K562 (cell line): ENCODE measurements at regions not wholly inside any gene's neighbourhood (a gene's known extent, or its start where the extent isn't known, plus 50 kb on each side); places are given as distances from the start of the nearest gene placed in this dataset.

ENCODE experiments used
- ATAC-seq: fragments of 200-7000 bp; cut with Tn5 transposase; 3 replicates; pipeline ENCODE4 v1.9.1; 2020; ENCODE audit warnings: moderate library complexity
- BruUV-seq: library from RNA; stranded (reverse); fragments of 400-500 nt; replicated peaks from 2 replicates; lab custom pipeline; 2021; lab: Mats Ljungman, UMichigan
- CTCF ChIA-PET: fragments of 300-600 bp; formaldehyde crosslinking; extraction: SDS; loops from one replicate; lab custom pipeline; 2021; ENCODE audit warnings: low intra/inter-chr PET ratio; lab: Yijun Ruan, JAX
- POLR2A ChIA-PET: fragments of 300-600, 350-650 bp; sonication (Branson Sonifier 250); formaldehyde crosslinking; extraction: SDS; loops from one replicate; lab custom pipeline; 2021; ENCODE audit warnings: antibody characterized with exemption, inconsistent platforms; lab: Yijun Ruan, JAX
- DNase-seq, 4 experiments: peaks; one replicate each; pipeline versions ENCODE4 v3.0.0 to v3.0.0-alpha.2; 2011 to 2018; ENCODE audit warnings: low spot score in 3 of 4, mixed read lengths in 3 of 4; ENCODE audit errors: extremely low read depth in 1 of 4
- FAIRE-seq: peaks from 2 replicates; lab custom pipeline; 2011; peaks lifted over from hg19 to GRCh38; lab: Jason Lieb, UNC
- H2AFZ ChIP-seq: 2 replicates; pipeline ENCODE4 v1.6.0; 2011; ENCODE audit warnings: low read depth, low read length, control low read depth, inconsistent platforms
- H3K27ac ChIP-seq: fragments of 200-600 bp; 3 replicates; pipeline ENCODE4 v1.8.0; 2011; ENCODE audit warnings: low read depth, mild to moderate bottlenecking, control low read depth, inconsistent platforms, low read length, moderate library complexity, mixed read lengths; ENCODE audit errors: extremely low read depth
- H3K27me3 ChIP-seq, 2 experiments: fragments of 300-600 bp in 1 of 2; 2 replicates in 1 of 2; 3 replicates in 1 of 2; pipeline versions ENCODE4 v1.6.0 to v1.8.0; 2011; ENCODE audit warnings: inconsistent platforms in 2 of 2, low read length in 2 of 2, mild to moderate bottlenecking in 1 of 2, mixed read lengths in 1 of 2, moderate library complexity in 1 of 2; ENCODE audit not compliant: control insufficient read depth in 2 of 2, insufficient read depth in 2 of 2
- H3K36me3 ChIP-seq: fragments of 300-600 bp; 3 replicates; pipeline ENCODE4 v1.8.0; 2011; ENCODE audit warnings: mild to moderate bottlenecking, low read length, inconsistent platforms; ENCODE audit not compliant: control insufficient read depth, insufficient read depth
- H3K4me1 ChIP-seq, 2 experiments: fragments of 200-600 bp in 1 of 2; replicated peaks in 1 of 2; 2 replicates in 1 of 2; 3 replicates in 1 of 2; pipeline versions ENCODE4 v1.5.1 to v1.8.0; 2011; ENCODE audit warnings: inconsistent platforms in 2 of 2, low read length in 2 of 2, mild to moderate bottlenecking in 1 of 2, mixed read lengths in 1 of 2, moderate library complexity in 1 of 2; ENCODE audit not compliant: control insufficient read depth in 2 of 2, insufficient read depth in 2 of 2
- H3K4me2 ChIP-seq: 2 replicates; pipeline ENCODE4 v1.6.1; 2011; ENCODE audit warnings: low read length, control low read depth, inconsistent platforms, mixed read lengths; ENCODE audit not compliant: insufficient read depth
- H3K4me3 ChIP-seq: fragments of 200-600 bp; sonication (generic), shearing (Covaris generic); 2 replicates; pipeline ENCODE4 v1.5.1; 2016; ENCODE audit warnings: control low read depth, inconsistent platforms
- H3K79me2 ChIP-seq: fragments of 200-600 bp; 3 replicates; pipeline ENCODE4 v1.8.0; 2011; ENCODE audit warnings: low read length, inconsistent platforms; ENCODE audit not compliant: control insufficient read depth, insufficient read depth
- H3K9ac ChIP-seq, 2 experiments: 2 replicates each; pipeline versions ENCODE4 v1.6.0 to v1.6.1; 2011; ENCODE audit warnings: low read depth in 2 of 2, low read length in 2 of 2, control low read depth in 1 of 2, inconsistent platforms in 1 of 2, mild to moderate bottlenecking in 1 of 2, mixed read lengths in 1 of 2; ENCODE audit not compliant: insufficient read depth in 1 of 2
- H3K9me1 ChIP-seq: one replicate; pipeline ENCODE4 v1.6.0; 2011; ENCODE audit warnings: inconsistent platforms, mild to moderate bottlenecking, low read length, moderate library complexity; ENCODE audit not compliant: control insufficient read depth, insufficient read depth
- H3K9me3 ChIP-seq: replicated peaks from 2 replicates; pipeline ENCODE4 v1.5.1; 2011; ENCODE audit warnings: low read depth, low read length, inconsistent platforms; ENCODE audit not compliant: control insufficient read depth, insufficient read depth
- H4K20me1 ChIP-seq: replicated peaks from 2 replicates; pipeline ENCODE4 v1.6.1; 2011; ENCODE audit warnings: low read length, inconsistent platforms, mixed read lengths; ENCODE audit not compliant: control insufficient read depth, insufficient read depth
- DIDO1 ChIP-seq: fragments of 450-650 bp; IDR thresholded peaks from 2 replicates; pipeline ENCODE4 v1.6.1; 2016; ENCODE audit warnings: low read depth, missing biosample characterization, missing genetic modification characterization
- MCM5 ChIP-seq: fragments of 450-650 bp; IDR thresholded peaks from 2 replicates; pipeline ENCODE4 v1.6.1; 2016; ENCODE audit warnings: low read depth
- PHF20 ChIP-seq: fragments of 450-650 bp; IDR thresholded peaks from 2 replicates; pipeline ENCODE4 v1.6.1; 2018; ENCODE audit not compliant: partially characterized antibody
- RBM17 ChIP-seq: fragments of 200-400 bp; formaldehyde crosslinking; IDR thresholded peaks from 2 replicates; pipeline ENCODE4 v1.6.1; 2017; ENCODE audit warnings: low read depth, mild to moderate bottlenecking, low read length, borderline replicate concordance
- RBM39 ChIP-seq: fragments of 200-400 bp; formaldehyde crosslinking; optimal IDR thresholded peaks from 2 replicates; pipeline ENCODE3; 2018; ENCODE audit warnings: low read depth, low read length
- RNF2 ChIP-seq: sonication (generic); IDR thresholded peaks from 2 replicates; pipeline ENCODE4 v1.6.1; 2016
- TAF15 ChIP-seq: fragments of 200-400 bp; formaldehyde crosslinking; IDR thresholded peaks from 2 replicates; pipeline ENCODE4 v1.6.1; 2017; ENCODE audit warnings: mild to moderate bottlenecking, low read depth, low read length, moderate library complexity
- ZNF282 ChIP-seq: sonication (generic); formaldehyde crosslinking; IDR thresholded peaks from 2 replicates; pipeline ENCODE4 v1.8.1; 2023; ENCODE audit warnings: missing genetic modification reagents
- ZNF431 ChIP-seq: sonication (generic); formaldehyde crosslinking; IDR thresholded peaks from 2 replicates; pipeline ENCODE4 v1.8.0; 2022; ENCODE audit warnings: mild to moderate bottlenecking, missing genetic modification reagents
- ZNF644 ChIP-seq: fragments of 200-800 bp; sonication (Bioruptor generic); IDR thresholded peaks from 2 replicates; pipeline ENCODE4 v1.6.1; 2016; ENCODE audit warnings: low read depth, missing genetic modification characterization, missing compliant biosample characterization
- ZNF696 ChIP-seq: fragments of 250-450 bp; sonication (Bioruptor Pico); conservative IDR thresholded peaks from 2 replicates; pipeline ENCODE4 v1.4.0; 2020; ENCODE audit warnings: mild to moderate bottlenecking, moderate library complexity
- ZNF76 ChIP-seq: fragments of 250-450 bp; sonication (Bioruptor Pico); IDR thresholded peaks from 2 replicates; pipeline ENCODE4 v1.4.0; 2020; ENCODE audit warnings: mild to moderate bottlenecking, moderate library complexity, borderline replicate concordance
- ZNF785 ChIP-seq: fragments of 250-450 bp; sonication (Bioruptor Pico); IDR thresholded peaks from 2 replicates; pipeline ENCODE4 v1.4.0; 2020; ENCODE audit warnings: mild to moderate bottlenecking
- WGBS: fragments of 100-300 bp; shearing (Covaris generic); methylation state at CpG from one replicate; pipeline ENCODE4 v1.1.6; 2016; ENCODE audit warnings: low coverage, mixed read lengths; ENCODE audit not compliant: insufficient coverage; ENCODE audit errors: missing lambda C conversion rate; 5-methylcytosine and 5-hydroxymethylcytosine counted together
- in situ Hi-C: fragments of 300-500 bp; cut with MboI; formaldehyde crosslinking; loops from 4 replicates; pipeline ENCODE4 v1.15.0; 2018; ENCODE audit warnings: inconsistent platforms, mixed read lengths
- intact Hi-C: fragments of 100-400 bp; cut with micrococcal nuclease; formaldehyde crosslinking; loops from 2 replicates; pipeline ENCODE4 v1.14.2; 2022
- TF ChIP-seq, protein P1 (sequence below): fragments of 250-450 bp; sonication (Bioruptor Pico); IDR thresholded peaks from 2 replicates; pipeline ENCODE4 v1.8.0; 2022; ENCODE audit warnings: moderate library complexity, mild to moderate bottlenecking, inconsistent platforms

DNA sequence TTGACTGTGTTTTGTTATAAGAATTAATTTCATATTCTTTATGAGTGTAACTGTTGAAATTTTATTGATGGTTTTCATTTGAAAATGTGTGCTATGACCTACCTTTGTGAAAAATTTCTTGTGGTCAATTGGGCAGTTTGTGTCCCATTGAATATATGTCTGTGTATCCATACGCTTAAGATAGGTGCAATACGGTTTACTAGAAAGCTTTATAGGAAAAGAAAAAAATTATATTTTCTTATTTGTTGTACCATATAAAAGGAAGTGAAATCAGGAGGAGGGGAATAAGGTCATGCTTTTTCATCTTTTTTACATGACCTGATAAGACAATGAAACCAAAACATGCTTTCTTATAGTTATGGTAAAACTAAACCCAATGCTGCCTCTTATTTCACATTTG lies 807.7 kb downstream of the USP25 start:
- TF ChIP-seq ZNF76 (CRISPR knock-in tag), result no peak
- TF ChIP-seq, protein P1, sequence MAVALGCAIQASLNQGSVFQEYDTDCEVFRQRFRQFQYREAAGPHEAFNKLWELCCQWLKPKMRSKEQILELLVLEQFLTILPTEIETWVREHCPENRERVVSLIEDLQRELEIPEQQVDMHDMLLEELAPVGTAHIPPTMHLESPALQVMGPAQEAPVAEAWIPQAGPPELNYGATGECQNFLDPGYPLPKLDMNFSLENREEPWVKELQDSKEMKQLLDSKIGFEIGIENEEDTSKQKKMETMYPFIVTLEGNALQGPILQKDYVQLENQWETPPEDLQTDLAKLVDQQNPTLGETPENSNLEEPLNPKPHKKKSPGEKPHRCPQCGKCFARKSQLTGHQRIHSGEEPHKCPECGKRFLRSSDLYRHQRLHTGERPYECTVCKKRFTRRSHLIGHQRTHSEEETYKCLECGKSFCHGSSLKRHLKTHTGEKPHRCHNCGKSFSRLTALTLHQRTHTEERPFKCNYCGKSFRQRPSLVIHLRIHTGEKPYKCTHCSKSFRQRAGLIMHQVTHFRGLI (CRISPR knock-in tag), result no peak
- TF ChIP-seq ZNF282, result no peak
- TF ChIP-seq MCM5, result no peak
- no peak for TF ChIP-seq PHF20
- no peak for TF ChIP-seq ZNF431 (CRISPR knock-in tag)
- no peak for TF ChIP-seq ZNF696 (CRISPR knock-in tag)
- no peak for TF ChIP-seq RNF2
- no peak for TF ChIP-seq ZNF644 (tag)
- TF ChIP-seq DIDO1 (tag), result no peak
- TF ChIP-seq RBM39, result no peak
- TF ChIP-seq TAF15, result no peak
- no peak for TF ChIP-seq ZNF785 (CRISPR knock-in tag)
- TF ChIP-seq RBM17, result no peak
- Histone ChIP-seq H3K4me1 (no peaks in the 10 kb centered on the region), H3K36me3 (no peaks in the 10 kb centered on the region), H3K9ac (no peak overlapping the region), H3K27ac (no peak overlapping the region), H3K9me3 (no peaks in the 10 kb centered on the region; the same call in 1 of the 2 replicates), H3K4me3 (no peak overlapping the region), H2AFZ (no peak overlapping the region), H3K9me1 (no peaks in the 10 kb centered on the region), H3K27me3 (no peaks in the 10 kb centered on the region), H3K4me2 (no peak overlapping the region), H3K79me2 (no peaks in the 10 kb centered on the region), H4K20me1 (no peaks in the 10 kb centered on the region)
- POLR2A ChIA-PET, result no interaction called here
- intact Hi-C loops (no loop called here), in situ Hi-C loops (no loop called here)
- no peak for FAIRE-seq
- no peak for ATAC-seq
- DNase-seq, result no peak
- CTCF ChIA-PET, result no interaction called here
- BruUV-seq, result no TSS peak
- WGBS, result 0% methylated on average over 2 of the region's 2 CpGs
